ENCODE measurements at regions not wholly inside any gene's neighbourhood (a gene's known extent, or its start where the extent isn't known, plus 50 kb on each side); places are given as distances from the start of the nearest gene placed in this dataset.
A peak's percentile ranks its signal among the peaks of the same experiment; 100 is the strongest.

DNA sequence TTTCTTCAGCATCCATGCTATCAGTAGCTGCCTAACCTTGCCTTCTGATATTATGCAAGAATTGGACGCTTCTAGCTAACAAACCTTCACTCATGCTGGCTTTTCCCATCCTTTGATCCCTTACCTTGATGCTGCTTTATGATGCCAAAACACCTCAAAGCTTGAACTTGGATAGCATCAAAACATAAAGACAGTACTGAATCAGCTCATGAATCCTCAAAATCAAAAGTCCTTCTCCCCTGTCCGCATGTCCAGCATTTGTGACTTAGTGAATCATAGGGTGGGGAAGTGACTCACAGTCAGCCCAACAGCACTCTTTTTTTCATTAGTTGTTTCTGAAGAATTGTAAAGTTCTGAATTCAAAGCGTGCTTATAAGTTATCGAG, 89.5 kb upstream of the PIK3CG start:
- H3K27ac Mint-ChIP-seq (ENCODE audit: low read depth, unreplicated experiment): peak overlapping the region; percentile 79
- no TSS peak for BruUV-seq (replicated peaks)
- peaks cover 17% of the 10 kb centered on the region for H3K4me1 Mint-ChIP-seq (ENCODE audit: insufficient read depth, unreplicated experiment)

GRCh38 chr7:106775975-106776607, 89.0 kb upstream of the PIK3CG start:
- no peak for DNase-seq (ENCODE audit: unreplicated experiment)
- TF ChIP-seq, protein P1, sequence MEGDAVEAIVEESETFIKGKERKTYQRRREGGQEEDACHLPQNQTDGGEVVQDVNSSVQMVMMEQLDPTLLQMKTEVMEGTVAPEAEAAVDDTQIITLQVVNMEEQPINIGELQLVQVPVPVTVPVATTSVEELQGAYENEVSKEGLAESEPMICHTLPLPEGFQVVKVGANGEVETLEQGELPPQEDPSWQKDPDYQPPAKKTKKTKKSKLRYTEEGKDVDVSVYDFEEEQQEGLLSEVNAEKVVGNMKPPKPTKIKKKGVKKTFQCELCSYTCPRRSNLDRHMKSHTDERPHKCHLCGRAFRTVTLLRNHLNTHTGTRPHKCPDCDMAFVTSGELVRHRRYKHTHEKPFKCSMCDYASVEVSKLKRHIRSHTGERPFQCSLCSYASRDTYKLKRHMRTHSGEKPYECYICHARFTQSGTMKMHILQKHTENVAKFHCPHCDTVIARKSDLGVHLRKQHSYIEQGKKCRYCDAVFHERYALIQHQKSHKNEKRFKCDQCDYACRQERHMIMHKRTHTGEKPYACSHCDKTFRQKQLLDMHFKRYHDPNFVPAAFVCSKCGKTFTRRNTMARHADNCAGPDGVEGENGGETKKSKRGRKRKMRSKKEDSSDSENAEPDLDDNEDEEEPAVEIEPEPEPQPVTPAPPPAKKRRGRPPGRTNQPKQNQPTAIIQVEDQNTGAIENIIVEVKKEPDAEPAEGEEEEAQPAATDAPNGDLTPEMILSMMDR (IDR thresholded peaks at IDR 0.05; ENCODE audit: unreplicated experiment): no peak
- peak overlapping the region; percentile 23 for H3K4me3 Mint-ChIP-seq (ENCODE audit: unreplicated experiment)
- peaks cover 16% of the 10 kb centered on the region for H3K4me1 Mint-ChIP-seq (ENCODE audit: insufficient read depth, unreplicated experiment)
- CTCF ChIA-PET: interaction anchor here (0.7 to 1.2 kb wide), 5 partner anchors 11 to 359 kb away, joined by 3 to 5 read pairs (median 3); no protein-coding TSS in a partner anchor
- H3K27me3 Mint-ChIP-seq (ENCODE audit: insufficient read depth, unreplicated experiment): no peaks in the 10 kb centered on the region
- intact Hi-C loops (cut with micrococcal nuclease): no loop called here
- POLR2A ChIA-PET: interaction anchor here (0.6 to 1.6 kb wide), 4 partner anchors 141 to 421 kb away, joined by 3 to 11 read pairs (median 4); no protein-coding TSS in a partner anchor
- BruUV-seq (replicated peaks): no TSS peak
- peak overlapping the region; percentile 79 for H3K27ac Mint-ChIP-seq (ENCODE audit: low read depth, unreplicated experiment)
- H3K36me3 Mint-ChIP-seq (ENCODE audit: insufficient read depth, unreplicated experiment): no peaks in the 10 kb centered on the region
- no peaks in the 10 kb centered on the region for H3K9me3 Mint-ChIP-seq (ENCODE audit: unreplicated experiment)

More for the DNA sequence above, 89.5 kb upstream of the PIK3CG start:
- Mint-ChIP-seq H3K9me3 (ENCODE audit: unreplicated experiment) (no peaks in the 10 kb centered on the region), H3K27me3 (ENCODE audit: insufficient read depth, unreplicated experiment) (no peaks in the 10 kb centered on the region), H3K36me3 (ENCODE audit: insufficient read depth, unreplicated experiment) (no peaks in the 10 kb centered on the region), H3K4me3 (ENCODE audit: unreplicated experiment) (peak overlapping the region; percentile 23)
- peak; percentile 76 for DNase-seq (ENCODE audit: unreplicated experiment)
- POLR2A ChIA-PET: interaction anchor here (0.6 to 1.6 kb wide), 3 partner anchors 106 to 393 kb away, joined by 3 to 11 read pairs (median 4); no protein-coding TSS in a partner anchor
- CTCF ChIA-PET: interaction anchor here (1.0 to 1.2 kb wide), 5 partner anchors 12 to 232 kb away, joined by 3 to 5 read pairs (median 4); no protein-coding TSS in a partner anchor
- TF ChIP-seq, protein P1 (IDR thresholded peaks at IDR 0.05; ENCODE audit: unreplicated experiment): no peak
- intact Hi-C loops (cut with micrococcal nuclease): no loop called here

DNA sequence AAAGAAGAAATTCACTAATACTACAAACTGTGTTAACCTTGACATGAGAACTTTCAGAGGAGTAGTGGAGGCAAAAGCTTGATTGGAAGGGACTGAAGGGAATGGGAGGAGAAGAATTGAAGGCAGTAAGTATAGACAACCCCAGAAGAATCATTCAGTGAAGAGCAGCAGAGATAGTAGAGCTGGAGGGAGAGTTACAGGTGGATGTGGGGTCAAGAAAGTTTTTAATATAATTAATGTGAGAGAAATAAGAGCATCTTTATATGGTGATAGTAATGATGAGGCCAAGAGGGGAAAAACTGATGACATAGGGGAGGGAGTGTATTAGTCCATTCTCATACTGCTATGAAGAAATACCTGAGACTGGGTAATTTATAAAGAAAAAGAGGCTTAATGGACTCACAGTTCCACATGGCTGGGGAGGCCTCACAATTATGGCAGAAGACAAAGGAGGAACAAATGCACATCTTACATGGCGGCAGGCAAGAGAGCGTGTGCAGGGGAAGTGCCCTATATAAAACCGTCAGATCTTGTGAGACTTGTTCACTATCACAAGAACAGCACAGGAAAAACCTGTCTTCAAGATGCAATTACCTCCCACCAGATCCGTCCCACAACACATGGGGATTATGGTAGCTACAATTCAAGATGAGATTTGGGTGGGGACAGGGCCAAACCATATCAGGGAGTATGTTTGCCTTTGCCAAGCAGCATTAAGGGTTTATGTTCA, 88.3 kb upstream of the PIK3CG start:
- H3K27ac Mint-ChIP-seq (ENCODE audit: low read depth, unreplicated experiment): no peak overlapping the region
- no peaks in the 10 kb centered on the region for H3K27me3 Mint-ChIP-seq (ENCODE audit: insufficient read depth, unreplicated experiment)
- intact Hi-C loops (cut with micrococcal nuclease): no loop called here
- POLR2A ChIA-PET: no interaction called here
- no peak overlapping the region for H3K4me3 Mint-ChIP-seq (ENCODE audit: unreplicated experiment)
- no TSS peak for BruUV-seq (replicated peaks)
- TF ChIP-seq, protein P1 (IDR thresholded peaks at IDR 0.05; ENCODE audit: unreplicated experiment): no peak
- no peak for DNase-seq (ENCODE audit: unreplicated experiment)
- H3K36me3 Mint-ChIP-seq (ENCODE audit: insufficient read depth, unreplicated experiment): no peaks in the 10 kb centered on the region
- no peaks in the 10 kb centered on the region for H3K9me3 Mint-ChIP-seq (ENCODE audit: unreplicated experiment)
- peaks cover 16% of the 10 kb centered on the region for H3K4me1 Mint-ChIP-seq (ENCODE audit: insufficient read depth, unreplicated experiment)
- CTCF ChIA-PET: interaction anchor here (0.6 to 1.2 kb wide), 4 partner anchors 117 to 1101 kb away, joined by 3 read pairs; no protein-coding TSS in a partner anchor

DNA sequence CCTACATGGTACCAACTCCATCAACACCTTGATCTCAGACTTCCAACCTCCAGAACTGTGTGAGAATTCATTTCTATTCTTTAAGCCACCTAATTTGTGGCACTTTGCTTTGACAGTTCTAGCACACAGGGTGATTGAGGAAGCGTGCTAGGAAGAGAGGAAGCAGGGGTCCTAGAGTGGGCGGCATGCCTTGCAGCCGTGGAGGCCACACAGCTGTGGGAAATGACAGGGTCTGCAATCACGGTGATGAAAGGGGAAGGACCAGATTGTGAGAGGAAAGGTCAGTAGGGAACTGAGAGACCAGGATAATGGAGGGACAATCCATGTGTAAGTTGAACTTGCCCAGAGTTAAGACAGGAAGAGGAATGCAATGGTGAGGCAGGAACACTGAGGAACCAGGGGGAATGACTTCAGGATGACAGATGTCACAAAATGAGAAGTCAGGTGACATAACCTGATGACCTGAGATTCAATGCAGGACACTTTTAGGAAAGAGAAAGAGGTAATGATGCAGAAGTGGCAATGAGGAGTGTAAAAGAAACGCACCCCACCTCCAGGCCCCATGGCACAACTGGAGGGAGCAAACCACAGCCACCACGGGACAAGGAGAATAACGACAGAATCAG, 87.3 kb upstream of the PIK3CG start:
- Mint-ChIP-seq H3K4me3 (ENCODE audit: unreplicated experiment) (no peak overlapping the region), H3K36me3 (ENCODE audit: insufficient read depth, unreplicated experiment) (no peaks in the 10 kb centered on the region), H3K27ac (ENCODE audit: low read depth, unreplicated experiment) (no peak overlapping the region), H3K4me1 (ENCODE audit: insufficient read depth, unreplicated experiment) (peaks cover 16% of the 10 kb centered on the region), H3K27me3 (ENCODE audit: insufficient read depth, unreplicated experiment) (no peaks in the 10 kb centered on the region), H3K9me3 (ENCODE audit: unreplicated experiment) (no peaks in the 10 kb centered on the region)
- CTCF ChIA-PET: interaction anchor here (0.6 to 1.4 kb wide), 3 partner anchors 117 to 215 kb away, joined by 3 to 4 read pairs (median 3); partner anchors contain the start of gene CCDC71L
- no TSS peak for BruUV-seq (replicated peaks)
- TF ChIP-seq, protein P1 (IDR thresholded peaks at IDR 0.05; ENCODE audit: unreplicated experiment): no peak
- POLR2A ChIA-PET: no interaction called here
- no peak for DNase-seq (ENCODE audit: unreplicated experiment)
- intact Hi-C loops (cut with micrococcal nuclease): no loop called here

Measured in MCF 10A (cell line).